OCI-LY7 (cell line): ENCODE measurements at regions not wholly inside any gene's neighbourhood (a gene's known extent, or its start where the extent isn't known, plus 50 kb on each side); places are given as distances from the start of the nearest gene placed in this dataset.

ENCODE experiments used
- BruUV-seq: library from RNA; stranded (reverse); fragments of 400-500 nt; replicated peaks from 2 replicates; lab custom pipeline; 2021; lab: Mats Ljungman, UMichigan
- CTCF ChIA-PET: fragments of 300-600 bp; sonication (Branson Sonifier 250); formaldehyde crosslinking; loops from one replicate; lab custom pipeline; 2022; ENCODE audit warnings: antibody characterized with exemption; ENCODE audit not compliant: unreplicated experiment; lab: Charles Lee
- POLR2A ChIA-PET: fragments of 300-600 bp; sonication (Branson Sonifier 250); formaldehyde crosslinking; loops from one replicate; lab custom pipeline; 2022; ENCODE audit warnings: antibody characterized with exemption; lab: Charles Lee
- DNase-seq: peaks from one replicate; pipeline ENCODE4 v3.0.0-alpha.2; 2015; ENCODE audit warnings: low spot score
- H2AFZ ChIP-seq: fragments of 200-600 bp; sonication (generic), shearing (Covaris generic); 2 replicates; pipeline ENCODE4 v1.6.1; 2014; ENCODE audit warnings: mild to moderate bottlenecking, antibody characterized with exemption, low read length, moderate library complexity
- H3K27ac ChIP-seq: fragments of 200-600 bp; sonication (generic); 2 replicates; pipeline ENCODE4 v1.5.1; 2014; ENCODE audit warnings: mixed run types, low read depth, mild to moderate bottlenecking, moderate library complexity, low read length, inconsistent platforms; ENCODE audit not compliant: poor library complexity, severe bottlenecking
- H3K36me3 ChIP-seq: fragments of 200-600 bp; sonication (generic); 2 replicates; pipeline ENCODE4 v1.6.1; 2014; ENCODE audit warnings: mild to moderate bottlenecking, antibody characterized with exemption, low read length, moderate library complexity, mixed read lengths; ENCODE audit not compliant: insufficient read depth
- H3K4me1 ChIP-seq: fragments of 200-600 bp; sonication (generic); 2 replicates; pipeline ENCODE4 v1.5.1; 2014; ENCODE audit warnings: mild to moderate bottlenecking, low read length; ENCODE audit not compliant: insufficient read depth, poor library complexity, severe bottlenecking
- H3K4me2 ChIP-seq: fragments of 200-600 bp; sonication (generic); 2 replicates; pipeline ENCODE4 v1.6.1; 2014; ENCODE audit warnings: mild to moderate bottlenecking, low read length
- H3K4me3 ChIP-seq: fragments of 200-600 bp; sonication (generic); 2 replicates; pipeline ENCODE4 v1.5.1; 2014; ENCODE audit warnings: mild to moderate bottlenecking, low read depth, low read length; ENCODE audit not compliant: poor library complexity, severe bottlenecking
- H3K79me2 ChIP-seq: fragments of 200-600 bp; sonication (generic); 2 replicates; pipeline ENCODE4 v1.6.1; 2016; ENCODE audit warnings: low read depth, mild to moderate bottlenecking, low read length, moderate library complexity, mixed read lengths; ENCODE audit not compliant: insufficient read depth
- H3K9me2 ChIP-seq: fragments of 200-600 bp; sonication (generic); 2 replicates; pipeline ENCODE4 v1.6.1; 2016; ENCODE audit warnings: mild to moderate bottlenecking, low read length, mixed read lengths; ENCODE audit not compliant: insufficient read depth
- H3K9me3 ChIP-seq: fragments of 200-600 bp; sonication (generic); 2 replicates; pipeline ENCODE4 v1.6.1; 2014; ENCODE audit warnings: mild to moderate bottlenecking, mixed run types, low read length, mixed read lengths
- H4K20me1 ChIP-seq: fragments of 200-600 bp; sonication (generic); 2 replicates; pipeline ENCODE4 v1.6.1; 2014; ENCODE audit warnings: mild to moderate bottlenecking, antibody characterized with exemption, low read length, moderate library complexity, mixed read lengths; ENCODE audit not compliant: insufficient read depth
- CTCF ChIP-seq: fragments of 200-600 bp; sonication (generic); conservative IDR thresholded peaks from 2 replicates; pipeline ENCODE4 v1.5.1; 2014; ENCODE audit warnings: mild to moderate bottlenecking, antibody characterized with exemption, low read length, moderate library complexity, mixed read lengths
- EZH2phosphoT487 ChIP-seq: fragments of 200-600 bp; sonication (generic); IDR thresholded peaks from 2 replicates; pipeline ENCODE4 v1.6.1; 2018; ENCODE audit warnings: low read depth, borderline replicate concordance, mild to moderate bottlenecking, mixed run types, antibody characterized with exemption, low read length, moderate library complexity, mixed read lengths
- intact Hi-C: fragments of 100-400 bp; cut with micrococcal nuclease; formaldehyde crosslinking; loops from one replicate; pipeline ENCODE4 v1.10.0; 2022; ENCODE audit not compliant: unreplicated experiment

- no peak overlapping the region for H3K4me2 ChIP-seq
- no peaks in the 10 kb centered on the region for H3K9me3 ChIP-seq
- ChIA-PET CTCF (no interaction called here), POLR2A (interaction anchor here (0.9 kb wide), 1 partner anchor 11 kb away, joined by 3 read pairs; no protein-coding TSS in a partner anchor)
- H3K9me2 ChIP-seq, result no peaks in the 10 kb centered on the region
- no peak overlapping the region for H2AFZ ChIP-seq
- H4K20me1 ChIP-seq, result no peaks in the 10 kb centered on the region
- TF ChIP-seq EZH2phosphoT487 (no peak), CTCF (no peak)
- H3K27ac ChIP-seq, result no peak overlapping the region
- no peaks in the 10 kb centered on the region for H3K79me2 ChIP-seq
- H3K4me1 ChIP-seq, result no peaks in the 10 kb centered on the region
- no peak for DNase-seq
- no peaks in the 10 kb centered on the region for H3K36me3 ChIP-seq
- intact Hi-C loops, result no loop called here
- no peak overlapping the region for H3K4me3 ChIP-seq
- no TSS peak for BruUV-seq
These were observed 71.2 kb upstream of the HCCS start for GRCh38 chrX:11039926-11040325.

- H3K79me2 ChIP-seq, result no peaks in the 10 kb centered on the region
- no peaks in the 10 kb centered on the region for H3K9me2 ChIP-seq
- no peaks in the 10 kb centered on the region for H3K4me1 ChIP-seq
- DNase-seq, result no peak
- no TSS peak for BruUV-seq
- no peaks in the 10 kb centered on the region for H3K36me3 ChIP-seq
- CTCF ChIA-PET, result no interaction called here
- no peak overlapping the region for H3K4me3 ChIP-seq
- TF ChIP-seq EZH2phosphoT487 (no peak), CTCF (no peak)
- no peak overlapping the region for H3K27ac ChIP-seq
- no peaks in the 10 kb centered on the region for H4K20me1 ChIP-seq
- H2AFZ ChIP-seq, result no peak overlapping the region
- no peaks in the 10 kb centered on the region for H3K9me3 ChIP-seq
- POLR2A ChIA-PET, result no interaction called here
- intact Hi-C loops, result no loop called here
- H3K4me2 ChIP-seq, result no peak overlapping the region
These were observed 70.7 kb upstream of the HCCS start for GRCh38 chrX:11040405-11040804.

GRCh38 chrX:11040996-11041395, 70.1 kb upstream of the HCCS start:
- Histone ChIP-seq H3K9me2 (no peaks in the 10 kb centered on the region), H3K4me2 (no peak overlapping the region), H2AFZ (no peak overlapping the region), H3K4me3 (no peak overlapping the region), H3K4me1 (no peaks in the 10 kb centered on the region), H3K79me2 (no peaks in the 10 kb centered on the region), H3K27ac (no peak overlapping the region), H3K36me3 (no peaks in the 10 kb centered on the region), H4K20me1 (no peaks in the 10 kb centered on the region), H3K9me3 (no peaks in the 10 kb centered on the region)
- CTCF ChIA-PET, result no interaction called here
- TF ChIP-seq CTCF (no peak), EZH2phosphoT487 (no peak)
- intact Hi-C loops, result no loop called here
- POLR2A ChIA-PET, result no interaction called here
- BruUV-seq, result no TSS peak
- DNase-seq, result no peak
